Spleen (tissue), 11 donors: ENCODE measurements at regions not wholly inside any gene's neighbourhood (a gene's known extent, or its start where the extent isn't known, plus 50 kb on each side); places are given as distances from the start of the nearest gene placed in this dataset.

Experiments used
- DNase-seq: peaks from one replicate; pipeline ENCODE4 v3.0.0-alpha.2; 2020
- H3K27ac ChIP-seq, 8 donors: fragments of 200-600 bp; sonication (generic) in 7 of 8; 1 replicate in 4 of 8; 2 replicates in 4 of 8; pipeline versions ENCODE4 v1.5.0 to v1.8.0; 2016 to 2021; ENCODE audit warnings: inconsistent platforms in 4 of 8, mild to moderate bottlenecking in 4 of 8, moderate library complexity in 1 of 8
- H3K27me3 ChIP-seq, 7 donors: fragments of 200-600 bp; sonication (generic) in 6 of 7; replicated peaks in 1 of 7; 1 replicate in 4 of 7; 2 replicates in 3 of 7; pipeline versions ENCODE4 v1.5.0 to v1.8.0; 2016 to 2021; ENCODE audit warnings: inconsistent platforms in 3 of 7, mild to moderate bottlenecking in 1 of 7
- H3K36me3 ChIP-seq, 6 donors: fragments of 200-600 bp; sonication (generic) in 5 of 6; 1 replicate in 4 of 6; 2 replicates in 2 of 6; pipeline versions ENCODE4 v1.5.0 to v1.8.0; 2016 to 2021; ENCODE audit warnings: inconsistent platforms in 2 of 6
- H3K4me1 ChIP-seq, 6 donors: fragments of 200-600 bp; sonication (generic) in 5 of 6; 1 replicate in 3 of 6; 2 replicates in 3 of 6; pipeline versions ENCODE4 v1.5.0 to v1.8.0; 2016 to 2021; ENCODE audit warnings: inconsistent platforms in 3 of 6
- H3K4me3 ChIP-seq, 8 donors: fragments of 200-600 bp; sonication (generic) in 7 of 8; 1 replicate in 4 of 8; 2 replicates in 4 of 8; pipeline versions ENCODE4 v1.5.0 to v1.8.0; 2016 to 2021; ENCODE audit warnings: inconsistent platforms in 4 of 8, mild to moderate bottlenecking in 4 of 8, moderate library complexity in 2 of 8
- H3K9me3 ChIP-seq, 8 donors: fragments of 200-600 bp; sonication (generic) in 7 of 8; 1 replicate in 4 of 8; 2 replicates in 4 of 8; pipeline versions ENCODE4 v1.5.0 to v1.8.0; 2016 to 2021; ENCODE audit warnings: inconsistent platforms in 4 of 8
- POLR2A ChIP-seq, 3 donors: fragments of 450-650 bp; IDR thresholded peaks; one replicate each; pipeline ENCODE4 v1.5.1; 2017; ENCODE audit warnings: antibody characterized with exemption in 3 of 3, mild to moderate bottlenecking in 1 of 3
- POLR2AphosphoS5 ChIP-seq, 3 donors: sonication (generic); formaldehyde crosslinking; IDR thresholded peaks; one replicate each; pipeline ENCODE4 v1.5.1; 2017; ENCODE audit warnings: antibody characterized with exemption in 3 of 3
- WGBS, 5 donors: extraction: QIAGEN DNeasy Blood & Tissue Kit in 3 of 5; methylation state at CpG; one replicate each; pipeline versions ENCODE4 v1.1.5 to v1.1.7; 2013 to 2018; 5-methylcytosine and 5-hydroxymethylcytosine counted together
- intact Hi-C: fragments of 100-400 bp; cut with DNase I; formaldehyde crosslinking; loops from one replicate; pipeline ENCODE4 v1.15.0; 2023; ENCODE audit warnings: low total_unique reads
- TF ChIP-seq, protein P1 (sequence below), 11 experiments: fragments of 200-600 bp in 7 of 11; fragments of 450-650 bp in 4 of 11; sonication (generic) in 4 of 11; IDR thresholded peaks in 8 of 11; conservative IDR thresholded peaks in 3 of 11; 1 replicate in 7 of 11; 2 replicates in 4 of 11; pipeline versions ENCODE4 v1.4.0 to v1.8.0; 2016 to 2021; ENCODE audit warnings: antibody characterized with exemption in 11 of 11, inconsistent platforms in 4 of 11, mild to moderate bottlenecking in 1 of 11
- donor health status: healthy with polysubstance abuse.
- donor health status: DM: no; HTN: no; CAD: no; lungs with moderate emphysema.
- donor health status: DM: no; HTN: no; CAD: no.
- donor health status: Bipolar disorder and iron deficiency.
- donor health status: healthy.
- donor health status: DM: no; HTN: no; CAD: no.
- donor health status: DM: yes; HTN: yes; CAD: no.

GRCh38 chr6:141077355-141078333, 1055.1 kb upstream of the GJE1 start:
- Histone ChIP-seq H3K27ac (no peak overlapping the region), H3K4me3 (no peak overlapping the region), H3K4me1 (no peaks in the 10 kb centered on the region), H3K9me3 (no peaks in the 10 kb centered on the region), H3K27me3 (no peaks in the 10 kb centered on the region), H3K36me3 (no peaks in the 10 kb centered on the region)
- intact Hi-C loops, result no loop called here
- no peak for DNase-seq
- TF ChIP-seq, protein P1, sequence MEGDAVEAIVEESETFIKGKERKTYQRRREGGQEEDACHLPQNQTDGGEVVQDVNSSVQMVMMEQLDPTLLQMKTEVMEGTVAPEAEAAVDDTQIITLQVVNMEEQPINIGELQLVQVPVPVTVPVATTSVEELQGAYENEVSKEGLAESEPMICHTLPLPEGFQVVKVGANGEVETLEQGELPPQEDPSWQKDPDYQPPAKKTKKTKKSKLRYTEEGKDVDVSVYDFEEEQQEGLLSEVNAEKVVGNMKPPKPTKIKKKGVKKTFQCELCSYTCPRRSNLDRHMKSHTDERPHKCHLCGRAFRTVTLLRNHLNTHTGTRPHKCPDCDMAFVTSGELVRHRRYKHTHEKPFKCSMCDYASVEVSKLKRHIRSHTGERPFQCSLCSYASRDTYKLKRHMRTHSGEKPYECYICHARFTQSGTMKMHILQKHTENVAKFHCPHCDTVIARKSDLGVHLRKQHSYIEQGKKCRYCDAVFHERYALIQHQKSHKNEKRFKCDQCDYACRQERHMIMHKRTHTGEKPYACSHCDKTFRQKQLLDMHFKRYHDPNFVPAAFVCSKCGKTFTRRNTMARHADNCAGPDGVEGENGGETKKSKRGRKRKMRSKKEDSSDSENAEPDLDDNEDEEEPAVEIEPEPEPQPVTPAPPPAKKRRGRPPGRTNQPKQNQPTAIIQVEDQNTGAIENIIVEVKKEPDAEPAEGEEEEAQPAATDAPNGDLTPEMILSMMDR (IDR thresholded peaks at IDR 0.05 in 8 of 11, conservative IDR thresholded peaks at IDR 0.05 in 3 of 11), result no peak
- no peak for TF ChIP-seq POLR2A (IDR thresholded peaks at IDR 0.05)
- no peak for TF ChIP-seq POLR2AphosphoS5 (IDR thresholded peaks at IDR 0.05)
- 76 to 92% (median 84%) methylated on average over 7 to 8 of the region's 8 CpGs for WGBS, 5 donors

- no peaks in the 10 kb centered on the region for H3K36me3 ChIP-seq
- H3K27me3 ChIP-seq, result no peaks in the 10 kb centered on the region
- intact Hi-C loops, result no loop called here
- TF ChIP-seq POLR2AphosphoS5 (IDR thresholded peaks at IDR 0.05), result no peak
- TF ChIP-seq POLR2A (IDR thresholded peaks at IDR 0.05), result no peak
- TF ChIP-seq, protein P1 (IDR thresholded peaks at IDR 0.05 in 8 of 11, conservative IDR thresholded peaks at IDR 0.05 in 3 of 11), result no peak
- no peak for DNase-seq
- H3K9me3 ChIP-seq, result no peaks in the 10 kb centered on the region
- WGBS, 5 donors, result 86 to 95% (median 93%) methylated on average over 2 of the region's 2 CpGs
- H3K4me3 ChIP-seq, result no peak overlapping the region
- no peak overlapping the region for H3K27ac ChIP-seq
- H3K4me1 ChIP-seq, result no peaks in the 10 kb centered on the region
Measured at GRCh38 chr6:141057761-141058160, 1075.0 kb upstream of the GJE1 start.

- TF ChIP-seq, protein P1 (IDR thresholded peaks at IDR 0.05 in 8 of 11, conservative IDR thresholded peaks at IDR 0.05 in 3 of 11), result no peak
- TF ChIP-seq POLR2A (IDR thresholded peaks at IDR 0.05) (no peak), POLR2AphosphoS5 (IDR thresholded peaks at IDR 0.05) (no peak)
- H3K36me3 ChIP-seq, result no peaks in the 10 kb centered on the region
- intact Hi-C loops, result no loop called here
- WGBS, 5 donors, result 54 to 81% (median 61%) methylated on average over 2 of the region's 2 CpGs
- H3K27ac ChIP-seq, result no peak overlapping the region
- no peaks in the 10 kb centered on the region for H3K27me3 ChIP-seq
- no peaks in the 10 kb centered on the region for H3K4me1 ChIP-seq
- DNase-seq, result no peak
- H3K4me3 ChIP-seq, result no peak overlapping the region
- no peaks in the 10 kb centered on the region for H3K9me3 ChIP-seq
Measured at GRCh38 chr6:141056945-141057625, 1075.6 kb upstream of the GJE1 start.

GRCh38 chr6:141050471-141050870, 1082.3 kb upstream of the GJE1 start:
- 71 to 88% (median 86%) methylated on average over 1 of the region's 1 CpG for WGBS, 5 donors
- H3K27me3 ChIP-seq, result no peaks in the 10 kb centered on the region
- no peaks in the 10 kb centered on the region for H3K36me3 ChIP-seq
- intact Hi-C loops, result no loop called here
- no peak for TF ChIP-seq POLR2A (IDR thresholded peaks at IDR 0.05)
- no peak for TF ChIP-seq POLR2AphosphoS5 (IDR thresholded peaks at IDR 0.05)
- TF ChIP-seq, protein P1 (IDR thresholded peaks at IDR 0.05 in 8 of 11, conservative IDR thresholded peaks at IDR 0.05 in 3 of 11), result no peak
- H3K4me3 ChIP-seq, result no peak overlapping the region
- no peak overlapping the region for H3K27ac ChIP-seq
- no peak for DNase-seq
- peaks cover 0 to 20% (median 11%) of the 10 kb centered on the region in 8 donors for H3K9me3 ChIP-seq
- no peaks in the 10 kb centered on the region for H3K4me1 ChIP-seq
